NCI-H510A treated with DMSO at 0.1 percent for 48 hours (cell line): ENCODE measurements at regions not wholly inside any gene's neighbourhood (a gene's known extent, or its start where the extent isn't known, plus 50 kb on each side); places are given as distances from the start of the nearest gene placed in this dataset.
"Not testable (repeated sequence)": the region's sequence is repeated elsewhere in the genome, so short reads cannot be mapped to it uniquely, and the experiment has no call there.

Source experiments
- DNase-seq: peaks from one replicate; lab custom pipeline; 2025; lab: John Stamatoyannopoulos, UW

DNA sequence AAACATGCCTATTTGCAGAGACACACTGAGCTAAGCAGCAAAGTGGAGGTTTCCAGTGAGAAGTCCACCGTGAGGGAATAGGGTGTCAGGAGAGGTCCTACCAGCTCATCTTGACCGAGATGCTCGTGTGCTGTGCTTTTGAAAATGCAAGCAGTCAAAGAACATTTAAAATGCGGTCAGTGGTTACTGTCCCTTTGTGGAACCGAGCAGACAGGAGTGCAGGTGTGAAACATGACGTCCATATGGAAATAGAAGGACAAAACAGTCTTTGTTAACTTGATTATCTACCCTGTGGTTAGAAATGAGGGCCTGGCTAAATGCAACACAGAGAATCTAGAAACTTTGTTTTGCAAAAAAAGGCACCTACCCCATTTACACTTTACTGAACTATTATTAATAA lies 473.3 kb downstream of the SPATA31A6 start:
- DNase-seq, result not testable (repeated sequence)

DNA sequence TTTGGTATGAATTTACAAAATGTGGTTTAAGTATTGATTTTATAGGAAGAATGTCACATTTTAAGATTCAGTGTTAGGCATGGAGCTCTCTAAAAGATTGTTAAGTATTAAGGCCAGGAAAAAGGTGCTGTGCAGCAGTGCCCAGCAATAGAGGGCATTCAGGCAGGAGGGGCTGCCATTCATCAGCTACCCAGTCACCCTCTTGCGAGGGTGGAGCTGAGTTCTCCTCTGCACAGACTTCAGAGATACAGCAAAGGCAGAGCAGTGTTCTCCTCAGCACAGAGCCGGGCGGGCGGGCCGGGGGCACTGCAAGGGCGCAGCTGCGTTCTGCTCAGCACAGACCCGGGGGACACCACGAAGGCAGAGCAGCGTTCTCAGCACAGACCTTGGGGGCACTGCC lies 474.0 kb downstream of the SPATA31A6 start:
- not testable (repeated sequence) for DNase-seq

DNA sequence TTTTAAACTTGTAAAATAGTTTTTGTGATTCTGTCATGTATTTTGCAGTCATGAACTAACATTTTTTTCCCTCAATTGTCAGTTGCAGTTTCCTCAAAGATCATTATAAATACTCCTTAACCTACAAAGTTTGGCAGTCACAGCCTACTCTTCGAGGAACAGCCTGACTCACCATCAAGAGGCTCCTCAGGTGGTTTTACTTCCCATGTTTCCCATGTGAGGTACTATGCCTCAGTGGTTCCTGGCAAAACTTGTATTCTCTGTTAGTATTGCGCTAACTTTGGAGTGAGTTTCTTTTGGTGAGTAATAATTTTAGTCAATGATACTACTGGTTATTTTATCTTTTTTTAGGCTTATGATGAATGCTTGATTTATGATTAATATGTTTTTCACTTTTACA lies 513.7 kb downstream of the SPATA31A6 start:
- not testable (repeated sequence) for DNase-seq

GRCh38 chr9:42702890-42703289 lies 519.4 kb downstream of the SPATA31A6 start:
- DNase-seq, result not testable (repeated sequence)

DNA sequence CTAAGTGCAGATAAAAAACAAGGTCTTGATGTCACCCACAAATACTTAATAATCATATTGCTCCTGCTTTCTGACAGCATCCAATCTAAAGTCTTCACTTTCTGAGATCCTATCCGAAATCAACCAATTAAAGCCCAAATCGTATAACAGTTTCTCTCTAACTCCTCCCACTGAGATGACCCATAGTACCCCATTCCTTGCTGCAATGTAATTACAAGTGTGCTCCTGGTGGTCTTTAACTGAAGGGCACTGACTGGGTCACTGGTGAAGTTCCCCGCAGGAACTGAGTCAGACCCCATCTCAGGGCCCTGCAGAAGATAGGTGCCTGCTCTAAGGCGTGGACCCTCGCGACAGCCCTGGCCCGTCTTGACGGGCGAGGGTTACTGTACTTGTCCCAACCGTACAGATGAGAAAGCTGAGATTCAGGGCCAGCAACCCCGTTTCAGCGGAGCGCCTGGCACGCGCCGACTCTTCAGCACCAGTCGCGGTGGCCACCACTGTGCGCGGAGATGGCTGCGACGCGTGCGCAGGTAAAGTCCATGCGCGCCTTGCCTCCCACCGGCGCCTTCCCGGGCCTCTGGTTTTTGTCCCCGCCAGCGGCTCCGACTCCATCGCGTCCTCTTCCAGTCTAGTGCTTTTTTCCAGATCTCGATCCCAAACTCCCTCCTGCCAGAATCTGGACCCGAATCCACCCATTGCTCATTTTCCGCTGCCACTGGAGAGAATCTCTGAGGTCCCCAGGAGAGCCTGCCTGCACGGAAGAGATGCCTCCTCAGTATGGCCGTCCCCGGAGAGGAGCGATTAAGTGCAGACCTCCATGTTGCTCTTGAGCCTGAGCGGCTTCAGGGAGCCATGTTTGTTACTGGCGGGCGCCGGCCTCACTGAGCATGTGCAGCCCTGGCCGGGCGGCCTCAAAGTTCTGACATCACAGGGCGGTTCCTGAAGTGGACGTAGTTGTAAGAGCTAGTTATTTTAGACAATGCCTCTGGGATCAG lies 541.7 kb downstream of the SPATA31A6 start:
- DNase-seq, result peak; percentile 6

DNA sequence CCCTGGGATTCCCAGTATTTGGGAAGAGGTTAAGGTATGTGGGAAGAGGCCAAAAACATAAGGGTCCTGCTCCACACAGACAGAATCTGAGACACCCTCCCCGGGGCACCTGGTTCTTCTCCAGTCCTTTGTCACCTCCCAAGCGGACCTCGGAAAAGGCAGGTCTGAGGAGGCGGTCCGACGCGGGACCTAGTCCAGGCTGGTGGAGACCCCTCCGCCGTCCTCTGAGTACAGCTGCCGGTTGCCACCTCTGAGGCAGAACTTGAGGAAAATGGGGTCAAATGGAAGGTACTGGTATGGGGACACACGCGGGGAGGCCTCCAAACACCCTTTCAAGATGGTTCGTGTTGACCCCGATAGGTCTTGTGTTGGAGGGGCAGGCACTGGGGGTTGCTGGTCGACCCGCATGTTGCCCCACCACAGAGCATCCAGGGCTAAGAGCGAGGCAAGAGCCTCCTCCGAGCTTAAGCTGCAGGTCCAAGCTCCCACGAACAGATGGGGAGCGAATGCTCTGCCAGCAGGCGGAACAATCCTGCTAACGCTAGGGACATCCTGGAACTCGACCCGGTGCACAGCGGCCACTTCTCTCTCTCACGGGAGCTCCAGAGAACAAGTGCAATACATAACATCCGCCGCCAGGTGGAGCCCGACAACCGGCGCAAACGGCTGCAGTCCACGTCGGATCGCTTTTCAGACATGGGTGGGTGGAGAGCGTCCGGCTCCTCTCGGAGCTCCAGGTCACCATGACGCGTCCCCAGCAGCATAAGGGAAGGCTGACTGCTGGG lies 559.8 kb downstream of the SPATA31A6 start:
- peak; percentile 57 for DNase-seq

- not testable (repeated sequence) for DNase-seq
These were observed 573.8 kb downstream of the SPATA31A6 start for GRCh38 chr9:42757251-42757650.

GRCh38 chr9:42759320-42759719 lies 575.9 kb downstream of the SPATA31A6 start:
- DNase-seq, result not testable (repeated sequence)

DNA sequence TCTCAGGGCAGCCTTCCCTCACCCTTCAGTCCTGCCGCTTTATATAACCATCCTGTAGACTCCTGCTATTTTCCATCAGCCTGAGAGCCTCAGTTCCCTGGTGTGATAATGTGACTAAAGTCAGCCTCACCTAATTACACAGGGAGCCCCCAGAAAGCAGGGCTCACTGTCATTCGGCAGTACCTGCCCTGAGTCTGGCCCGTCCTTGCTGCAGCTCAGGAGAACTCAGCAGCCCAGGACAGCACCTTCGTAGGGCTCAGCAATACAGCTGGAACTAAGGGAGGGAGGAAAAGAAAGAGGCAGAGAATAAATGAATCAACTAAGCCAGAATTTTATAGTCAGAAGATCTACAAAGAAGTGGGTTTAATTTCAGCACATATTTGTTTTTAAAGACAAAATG lies 598.7 kb downstream of the SPATA31A6 start:
- not testable (repeated sequence) for DNase-seq

DNA sequence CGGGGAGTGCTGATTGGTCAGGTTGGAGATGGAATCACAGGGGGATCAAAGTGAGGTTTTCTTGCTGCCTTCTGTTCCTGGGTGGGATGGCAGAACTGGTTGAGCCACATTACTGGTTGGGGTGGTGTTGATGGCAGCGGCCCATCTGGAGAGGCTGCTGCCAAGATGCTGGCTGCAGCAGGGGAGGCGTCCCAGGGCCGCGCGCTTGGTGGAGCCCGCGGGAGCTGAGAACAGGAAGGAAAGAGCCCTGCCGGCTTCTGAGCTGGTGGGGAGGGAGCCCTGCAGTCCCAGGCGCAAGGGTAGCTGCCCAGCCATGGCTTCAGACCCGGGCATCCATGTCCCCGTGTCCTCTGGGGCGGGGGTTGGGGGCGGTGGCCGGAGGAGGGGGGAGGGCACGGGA lies 609.3 kb downstream of the SPATA31A6 start:
- DNase-seq, result not testable (repeated sequence)

- not testable (repeated sequence) for DNase-seq
These were observed 615.1 kb downstream of the SPATA31A6 start for GRCh38 chr9:42798571-42798970.

DNA sequence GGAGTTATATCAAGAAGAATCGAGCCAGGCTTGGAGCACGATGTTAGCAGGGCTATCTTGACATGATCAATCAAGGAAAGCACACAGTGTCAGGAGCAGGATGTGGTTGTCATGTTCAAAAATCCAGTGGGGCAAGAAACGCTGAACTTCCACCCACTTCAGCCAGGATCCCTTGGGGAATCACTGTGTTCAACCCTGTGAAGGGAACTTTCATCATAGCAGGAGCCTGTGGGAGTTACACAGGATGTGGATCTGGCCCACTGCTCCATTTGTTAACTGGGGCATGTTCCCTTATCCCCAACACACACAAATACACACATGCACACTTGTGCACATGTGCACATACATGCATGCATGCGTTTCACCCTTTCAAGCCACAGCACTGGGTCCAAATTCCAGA lies 619.3 kb downstream of the SPATA31A6 start:
- DNase-seq, result not testable (repeated sequence)

- DNase-seq, result not testable (repeated sequence)
These were observed 623.2 kb downstream of the SPATA31A6 start for GRCh38 chr9:42806674-42807073.

DNA sequence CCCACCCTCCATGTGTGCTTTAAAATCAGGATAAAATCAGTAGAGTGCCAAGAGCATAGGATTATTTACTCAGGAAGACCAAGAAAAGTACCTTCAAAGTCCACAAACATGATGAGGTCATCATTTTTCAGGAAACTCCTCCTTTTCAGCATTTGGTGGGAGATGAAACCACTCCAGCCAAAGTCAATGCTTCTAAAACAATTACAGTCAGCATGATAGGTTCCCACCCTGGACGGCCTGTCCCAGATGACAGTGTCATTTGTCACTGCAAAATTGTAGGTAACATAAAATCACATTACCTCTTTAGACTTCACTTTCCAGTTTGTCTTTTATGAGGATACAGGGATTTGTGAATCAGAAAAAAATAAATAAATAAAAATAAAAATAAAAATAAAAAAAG lies 638.0 kb downstream of the SPATA31A6 start:
- DNase-seq, result not testable (repeated sequence)

- DNase-seq, result not testable (repeated sequence)
These were observed 664.7 kb downstream of the SPATA31A6 start for GRCh38 chr9:42848156-42848555.

GRCh38 chr9:42850896-42851693 lies 667.6 kb downstream of the SPATA31A6 start:
- not testable (repeated sequence) for DNase-seq

DNA sequence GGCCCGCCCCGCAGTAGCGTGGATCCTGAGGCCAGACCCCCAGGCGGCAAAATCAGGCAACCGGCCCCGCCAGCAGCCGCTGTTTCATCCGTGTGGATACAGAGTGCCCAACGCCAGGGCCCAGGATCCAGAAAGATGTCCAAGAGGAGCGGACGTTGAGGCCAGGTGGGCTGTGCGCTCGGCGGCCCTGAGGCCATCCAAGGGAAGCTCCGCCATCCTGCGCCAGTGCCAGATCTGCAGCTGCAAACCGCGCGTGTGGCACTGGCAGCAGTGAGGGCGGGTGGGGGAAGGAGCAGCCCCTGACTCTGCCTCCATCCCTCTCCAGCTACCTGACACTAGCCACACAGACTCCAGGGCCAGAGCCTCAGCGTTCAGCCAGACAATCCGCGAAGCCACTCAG lies 668.2 kb downstream of the SPATA31A6 start:
- DNase-seq, result not testable (repeated sequence)

GRCh38 chr9:42852133-42852930 lies 668.9 kb downstream of the SPATA31A6 start:
- not testable (repeated sequence) for DNase-seq

- DNase-seq, result not testable (repeated sequence)
These were observed 676.7 kb downstream of the SPATA31A6 start for GRCh38 chr9:42860133-42860532.

DNA sequence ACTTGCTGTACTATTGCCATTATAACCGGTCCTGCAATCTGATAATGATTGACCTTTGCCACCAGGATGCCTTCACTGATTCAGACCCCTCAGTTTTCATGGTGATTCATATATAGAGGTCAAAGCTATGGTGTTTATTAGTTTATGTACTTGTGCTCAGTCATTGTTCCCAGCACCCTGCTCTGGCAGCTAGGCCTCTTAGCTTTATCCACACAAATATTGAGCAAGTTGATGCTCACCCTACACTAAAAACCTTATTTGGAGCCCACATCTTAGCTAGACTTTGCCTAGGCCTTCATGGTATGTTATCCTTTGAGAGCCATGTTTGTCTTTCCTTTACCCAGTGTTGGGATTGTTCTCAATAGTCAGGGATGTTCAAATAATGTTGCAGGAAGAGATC lies 679.0 kb downstream of the SPATA31A6 start:
- DNase-seq, result not testable (repeated sequence)
